HG02852 (cell line): ENCODE measurements at regions not wholly inside any gene's neighbourhood (a gene's known extent, or its start where the extent isn't known, plus 50 kb on each side); places are given as distances from the start of the nearest gene placed in this dataset.

Experiments used
- ATAC-seq: cut with Tn5 transposase; IDR thresholded peaks from one replicate; pipeline ENCODE4 v1.9.1; 2021; ENCODE audit warnings: mild to moderate bottlenecking, moderate library complexity; ENCODE audit not compliant: unreplicated experiment

- no peak for ATAC-seq
Measured at GRCh38 chr7:85602196-85602595, 415.3 kb upstream of the SEMA3D start.

- ATAC-seq: no peak
Measured at GRCh38 chr7:85600395-85600794, 413.5 kb upstream of the SEMA3D start.

GRCh38 chr7:85596827-85597226 is 410.0 kb upstream of the SEMA3D start:
- ATAC-seq: no peak

GRCh38 chr7:85595750-85596178 is 408.9 kb upstream of the SEMA3D start:
- ATAC-seq: no peak

- ATAC-seq: no peak
Measured at GRCh38 chr7:85593355-85593754, 406.5 kb upstream of the SEMA3D start.

- no peak for ATAC-seq
Measured at GRCh38 chr7:85587785-85588184, 400.9 kb upstream of the SEMA3D start.

- ATAC-seq: no peak
Measured at GRCh38 chr7:85586091-85586490, 399.2 kb upstream of the SEMA3D start.

GRCh38 chr7:85583131-85583953 is 396.5 kb upstream of the SEMA3D start:
- ATAC-seq: no peak

- ATAC-seq: no peak
Measured at GRCh38 chr7:85573844-85574243, 387.0 kb upstream of the SEMA3D start.

GRCh38 chr7:85573346-85573745 is 386.5 kb upstream of the SEMA3D start:
- no peak for ATAC-seq

- ATAC-seq: no peak
Measured at GRCh38 chr7:85570898-85571297, 384.0 kb upstream of the SEMA3D start.

- ATAC-seq: peak; percentile 65
Measured at GRCh38 chr7:85567983-85568382, 381.1 kb upstream of the SEMA3D start.

GRCh38 chr7:85566095-85566794 is 379.4 kb upstream of the SEMA3D start:
- no peak for ATAC-seq

- no peak for ATAC-seq
Measured at GRCh38 chr7:85565276-85565675, 378.4 kb upstream of the SEMA3D start.

- no peak for ATAC-seq
Measured at GRCh38 chr7:85564861-85565260, 378.0 kb upstream of the SEMA3D start.

GRCh38 chr7:85561706-85562105 is 374.9 kb upstream of the SEMA3D start:
- no peak for ATAC-seq

- ATAC-seq: peak; percentile 76
Measured at GRCh38 chr7:85554236-85555178, 367.7 kb upstream of the SEMA3D start.

GRCh38 chr7:85535974-85536729 is 349.3 kb upstream of the SEMA3D start:
- ATAC-seq: no peak

- ATAC-seq: no peak
Measured at GRCh38 chr7:85529831-85530230, 343.0 kb upstream of the SEMA3D start.

- no peak for ATAC-seq
Measured at GRCh38 chr7:85529201-85529600, 342.3 kb upstream of the SEMA3D start.
